NCI-H1436 treated with DMSO at 0.1 percent for 48 hours (cell line): ENCODE measurements at regions not wholly inside any gene's neighbourhood (a gene's known extent, or its start where the extent isn't known, plus 50 kb on each side); places are given as distances from the start of the nearest gene placed in this dataset.

ENCODE experiments used
- DNase-seq: peaks from one replicate; lab custom pipeline; 2025; lab: John Stamatoyannopoulos, UW

- no peak for DNase-seq
Observed at GRCh38 chr1:163877016-163877415, 555.3 kb downstream of the NUF2 start.

- DNase-seq = no peak
Observed at GRCh38 chr1:163885510-163885909, 563.8 kb downstream of the NUF2 start.

- no peak for DNase-seq
Observed at GRCh38 chr1:163896001-163896400, 574.2 kb downstream of the NUF2 start.

- no peak for DNase-seq
Observed at GRCh38 chr1:163897412-163898155, 575.8 kb downstream of the NUF2 start.

DNA sequence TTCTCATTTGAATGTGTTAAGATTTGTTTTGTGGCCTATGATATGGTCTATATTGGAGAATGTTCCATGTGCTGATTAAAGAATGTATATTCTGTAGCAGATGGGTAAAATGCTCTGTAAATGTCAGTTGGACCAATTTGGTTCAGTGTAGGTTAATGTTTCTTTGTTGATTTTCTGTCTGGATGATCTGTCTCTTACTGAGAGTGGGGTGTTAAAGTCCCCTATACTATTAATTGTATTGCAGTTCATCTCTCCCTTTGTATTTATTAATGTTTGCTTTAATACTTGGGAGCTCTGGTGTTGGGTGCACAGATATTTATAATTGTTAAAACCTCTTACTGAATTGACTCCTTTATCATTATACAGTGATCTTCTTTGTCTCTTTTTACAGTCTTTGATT, 584.5 kb downstream of the NUF2 start:
- DNase-seq = no peak

- DNase-seq = no peak
Observed at GRCh38 chr1:163912170-163912884, 590.6 kb downstream of the NUF2 start.

GRCh38 chr1:163914785-163915413, 593.1 kb downstream of the NUF2 start:
- DNase-seq = no peak

- no peak for DNase-seq
Observed at GRCh38 chr1:163922743-163923201, 601.0 kb downstream of the NUF2 start.

- DNase-seq = no peak
Observed at GRCh38 chr1:163924041-163924440, 602.3 kb downstream of the NUF2 start.

DNA sequence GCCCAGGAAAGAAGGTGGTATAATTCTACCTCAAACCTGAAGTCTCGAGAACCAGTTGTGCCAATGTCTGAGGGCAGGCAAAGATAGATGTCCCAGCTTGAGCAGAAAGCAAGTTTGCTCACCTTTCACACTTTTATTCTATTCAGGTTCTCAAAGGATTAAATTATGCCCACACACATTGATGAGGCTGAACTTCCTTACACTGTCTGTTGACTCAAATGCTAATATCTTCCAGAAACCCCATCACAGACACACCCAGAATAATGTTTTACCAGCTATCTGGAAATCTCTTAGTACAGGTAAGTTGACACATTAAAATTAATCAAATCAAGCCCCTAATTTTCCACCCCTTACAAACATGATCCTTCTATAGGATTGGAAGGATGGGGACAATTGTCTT, 605.7 kb downstream of the NUF2 start:
- no peak for DNase-seq

- DNase-seq = peak; percentile 4
Observed at GRCh38 chr1:163928069-163928468, 606.3 kb downstream of the NUF2 start.

DNA sequence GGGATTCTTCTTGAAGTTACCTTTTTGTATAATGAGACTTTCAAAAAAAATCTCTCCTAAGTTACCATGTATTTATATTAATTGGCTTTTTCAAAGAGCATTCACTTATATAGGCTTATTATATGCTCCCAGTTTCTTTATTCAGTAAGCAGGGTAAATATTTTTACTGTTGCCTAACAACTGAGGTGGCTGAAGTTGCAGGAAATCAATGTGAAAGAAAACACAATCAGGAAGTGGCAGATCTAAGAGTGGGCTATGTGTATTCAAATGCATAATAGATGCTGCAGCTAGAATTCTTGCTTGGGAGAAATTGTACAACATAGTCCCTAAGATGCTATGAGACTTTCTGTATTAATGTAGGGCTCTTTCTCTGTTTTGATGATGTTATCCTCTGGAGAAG, 606.9 kb downstream of the NUF2 start:
- DNase-seq = peak; percentile 44

GRCh38 chr1:163932901-163933300, 611.1 kb downstream of the NUF2 start:
- no peak for DNase-seq

- no peak for DNase-seq
Observed at GRCh38 chr1:163933437-163933836, 611.7 kb downstream of the NUF2 start.

DNA sequence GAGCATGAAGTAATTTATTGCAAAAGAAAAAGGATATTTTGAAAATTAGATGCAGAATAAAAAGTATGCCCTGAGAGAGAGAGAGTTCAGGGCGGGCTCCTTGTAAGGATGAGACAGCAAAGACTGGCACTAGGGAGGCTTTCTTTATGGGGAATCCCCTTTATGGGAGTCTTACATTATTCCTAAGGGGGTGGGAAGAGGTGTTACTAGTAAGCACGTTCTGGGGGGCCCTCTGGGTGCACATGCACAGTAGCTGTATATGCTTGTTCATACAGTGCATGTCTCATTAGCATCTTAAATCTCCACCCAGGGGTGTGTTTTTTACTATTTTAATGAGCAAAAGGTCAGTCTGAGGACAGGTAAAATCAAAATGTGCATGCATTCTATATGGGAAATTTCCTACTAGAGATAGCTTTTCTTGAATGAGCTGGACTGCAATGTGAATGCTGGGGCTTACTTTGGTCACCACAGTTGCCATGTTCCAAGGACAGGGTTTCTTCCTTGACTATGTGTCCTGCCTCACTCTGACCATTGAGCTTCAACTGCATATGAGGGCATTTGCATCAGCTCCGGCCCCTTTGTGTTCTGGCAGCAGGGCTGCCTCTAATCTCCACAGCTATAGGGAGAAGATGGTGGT, 614.1 kb downstream of the NUF2 start:
- no peak for DNase-seq

- no peak for DNase-seq
Observed at GRCh38 chr1:163959622-163960021, 599.4 kb upstream of the PBX1 start.

GRCh38 chr1:163970151-163970550, 588.8 kb upstream of the PBX1 start:
- no peak for DNase-seq

- DNase-seq = no peak
Observed at GRCh38 chr1:163970699-163971098, 588.3 kb upstream of the PBX1 start.

GRCh38 chr1:163973586-163973985, 585.4 kb upstream of the PBX1 start:
- DNase-seq = no peak

DNA sequence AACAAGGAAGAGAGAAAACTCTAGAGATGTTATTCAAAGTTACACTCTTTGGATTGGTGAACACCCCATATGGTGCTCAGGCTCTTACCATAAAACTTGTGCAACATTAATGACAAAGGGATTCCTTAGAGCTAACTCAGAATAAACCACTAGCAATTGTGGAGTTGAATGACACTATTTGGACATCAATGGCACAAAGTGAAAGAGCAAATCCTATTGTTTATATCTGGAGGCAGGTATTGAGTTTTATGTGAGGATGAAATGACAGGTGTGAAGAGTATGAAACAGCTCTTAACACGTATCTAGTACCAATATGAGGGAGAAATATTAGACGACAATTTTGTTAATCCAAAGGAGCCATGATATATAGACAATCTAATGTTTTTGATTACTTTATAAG, 584.9 kb upstream of the PBX1 start:
- no peak for DNase-seq

DNA sequence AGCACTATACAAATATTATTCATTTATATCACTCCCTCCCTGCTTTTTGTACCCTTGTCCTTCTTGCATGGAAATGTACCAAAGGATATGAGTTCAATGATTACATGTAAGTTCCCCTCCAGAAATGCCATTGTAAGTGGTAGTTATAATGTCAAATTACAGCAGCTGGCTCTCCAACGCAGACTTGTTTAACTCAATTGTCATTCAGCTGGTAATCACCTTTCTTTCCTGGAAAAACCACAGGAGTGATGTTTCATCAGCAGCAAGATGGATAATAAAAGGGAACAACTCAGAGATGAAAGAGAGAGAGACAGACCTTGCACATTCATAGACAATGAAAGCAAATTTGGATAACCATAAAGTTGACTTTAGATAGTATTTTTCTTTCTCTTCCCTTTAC, 578.6 kb upstream of the PBX1 start:
- DNase-seq = no peak

GRCh38 chr1:163981500-163982030, 577.4 kb upstream of the PBX1 start:
- DNase-seq = no peak
